GM04504 (cell line): ENCODE measurements at regions not wholly inside any gene's neighbourhood (a gene's known extent, or its start where the extent isn't known, plus 50 kb on each side); places are given as distances from the start of the nearest gene placed in this dataset.
"Not testable (repeated sequence)": the region's sequence is repeated elsewhere in the genome, so short reads cannot be mapped to it uniquely, and the experiment has no call there.

Experiments
- DNase-seq: peaks from one replicate; pipeline ENCODE4 v3.0.0-alpha.2; 2012; ENCODE audit warnings: low read depth

GRCh38 chr17:33901085-33901484 is 354.0 kb upstream of the CCL2 start:
- no peak for DNase-seq

DNA sequence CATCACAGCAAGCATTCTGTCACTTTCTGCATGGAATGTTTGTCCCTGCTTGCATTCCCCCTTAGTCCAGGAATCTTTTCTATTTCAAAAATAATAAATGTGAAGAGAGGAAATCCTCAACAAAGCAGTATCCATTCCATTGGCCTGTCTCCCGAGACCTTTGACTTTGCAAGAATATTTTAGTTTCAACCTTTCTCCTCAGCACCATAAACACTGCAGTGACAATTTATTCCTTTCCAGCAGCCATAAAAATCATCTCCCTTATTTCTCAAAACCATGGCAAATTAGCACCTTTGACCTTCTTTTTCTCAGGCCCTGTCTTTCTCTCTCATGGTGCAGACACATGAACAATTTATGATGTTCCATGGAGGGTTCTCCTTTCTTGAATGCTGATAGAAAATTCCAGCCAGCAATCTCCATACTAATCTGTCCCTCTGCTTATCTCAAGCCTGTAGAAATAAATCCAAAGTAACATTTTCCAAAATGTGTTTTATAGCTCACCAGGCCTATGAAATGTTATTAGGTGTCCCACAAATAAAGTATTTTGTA is 352.1 kb upstream of the CCL2 start:
- DNase-seq: no peak

DNA sequence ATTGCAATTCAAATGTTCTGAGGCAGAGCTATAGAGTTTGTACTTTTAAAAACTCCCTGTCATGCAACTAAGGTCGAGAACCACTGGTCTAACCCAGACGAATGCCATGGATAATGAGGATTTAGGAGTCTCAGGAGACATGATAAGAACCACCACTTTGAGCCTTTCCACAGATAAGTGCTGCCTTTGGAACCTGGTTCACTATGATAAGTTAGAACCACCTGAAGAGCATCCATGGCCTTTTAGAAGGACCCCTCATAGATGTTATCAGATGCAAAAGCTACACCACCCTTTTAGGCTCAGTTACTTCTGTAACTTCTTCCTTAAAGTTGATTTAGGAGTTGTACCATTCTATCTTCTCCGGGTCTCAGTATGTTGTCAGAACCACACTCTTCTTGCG is 350.6 kb upstream of the CCL2 start:
- DNase-seq: no peak

- no peak for DNase-seq
Measured at GRCh38 chr17:33905338-33905800, 349.7 kb upstream of the CCL2 start.

- DNase-seq: no peak
Measured at GRCh38 chr17:33908363-33909064, 346.6 kb upstream of the CCL2 start.

DNA sequence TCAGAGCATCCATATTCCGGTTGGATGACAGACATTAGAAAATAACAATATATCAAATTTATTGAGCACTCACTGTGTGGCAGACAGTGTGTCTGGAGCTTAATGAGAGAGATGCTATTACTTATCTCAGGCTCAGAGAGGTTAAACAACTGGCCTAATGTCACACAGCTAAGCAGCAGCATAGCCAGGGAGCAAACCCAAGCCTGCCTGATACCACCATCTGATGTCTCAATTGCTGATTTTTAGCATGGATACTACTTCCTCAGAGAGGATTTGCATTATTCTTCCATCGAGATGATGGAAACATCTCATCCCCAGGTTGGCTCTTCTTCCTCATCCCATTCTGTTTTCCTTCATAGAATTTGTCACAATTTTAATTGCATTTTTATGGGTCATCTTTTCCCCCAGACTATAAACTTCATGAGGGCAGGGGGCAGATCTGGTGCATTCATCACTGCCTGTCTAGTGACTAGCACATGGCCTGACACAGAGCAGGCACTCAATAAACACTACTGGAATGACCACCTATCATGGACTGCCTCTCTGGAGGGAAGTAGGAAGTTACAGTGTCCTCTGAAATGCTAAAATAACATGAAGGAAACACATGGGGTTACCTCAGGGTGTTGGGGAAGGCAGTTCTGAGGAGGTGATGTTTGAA is 344.8 kb upstream of the CCL2 start:
- DNase-seq: no peak

DNA sequence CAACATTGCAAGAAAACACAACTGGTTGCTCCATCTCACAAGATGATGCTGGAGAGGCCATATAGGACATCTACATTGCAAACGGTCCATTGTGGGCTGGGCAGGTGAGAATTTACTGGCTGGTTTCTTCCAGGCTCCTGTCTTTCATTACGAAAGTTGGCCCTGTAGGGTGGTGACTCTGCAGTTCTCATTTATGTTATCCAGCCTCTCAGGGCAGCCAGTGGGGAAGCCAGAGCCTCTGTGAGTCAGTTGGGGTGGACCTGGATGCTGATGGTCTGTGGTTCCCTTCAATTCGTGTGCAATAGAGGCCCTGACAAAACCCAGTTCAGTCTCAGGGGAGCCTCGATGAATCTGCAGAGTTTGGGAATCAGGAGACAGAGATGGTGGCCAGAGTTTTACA is 341.0 kb upstream of the CCL2 start:
- DNase-seq: no peak

DNA sequence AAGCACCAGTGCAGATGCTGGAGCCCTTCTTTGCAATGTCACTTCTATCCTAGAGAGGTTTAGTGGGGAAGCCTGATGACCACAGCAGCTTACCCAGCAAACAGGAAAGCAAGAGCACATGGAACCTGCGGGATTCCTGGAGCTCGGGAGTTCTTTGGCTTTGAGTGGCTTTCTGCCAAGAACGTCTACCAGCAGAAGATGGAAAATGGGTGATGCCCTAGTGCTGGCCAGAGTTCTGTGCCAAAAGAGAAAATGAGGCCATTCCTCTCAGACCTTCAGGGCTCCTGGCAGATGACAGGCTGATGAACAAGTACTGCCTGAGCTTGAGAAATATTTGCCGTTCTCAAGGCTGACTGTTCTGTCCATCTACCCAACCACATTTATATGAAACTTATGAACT is 332.1 kb upstream of the CCL2 start:
- no peak for DNase-seq

DNA sequence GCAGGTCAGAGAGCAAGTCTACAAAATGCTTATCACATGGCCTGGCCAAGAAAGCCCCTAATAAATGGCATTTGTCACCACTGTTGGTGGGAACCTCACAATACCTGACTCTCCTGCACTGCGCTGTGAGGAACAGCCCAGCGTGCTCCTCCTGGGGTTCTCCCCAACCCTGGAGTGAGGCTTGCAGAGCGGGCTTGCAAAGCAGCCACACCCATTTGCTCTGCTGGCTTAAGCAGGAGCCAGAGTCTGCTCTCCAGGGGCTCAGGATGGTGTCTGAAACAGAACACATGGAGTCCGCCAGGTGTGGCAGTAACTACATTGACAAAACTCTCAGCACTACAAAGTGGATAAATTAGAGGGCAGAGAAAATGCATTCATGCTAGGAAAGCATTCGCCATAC is 331.0 kb upstream of the CCL2 start:
- DNase-seq: no peak

DNA sequence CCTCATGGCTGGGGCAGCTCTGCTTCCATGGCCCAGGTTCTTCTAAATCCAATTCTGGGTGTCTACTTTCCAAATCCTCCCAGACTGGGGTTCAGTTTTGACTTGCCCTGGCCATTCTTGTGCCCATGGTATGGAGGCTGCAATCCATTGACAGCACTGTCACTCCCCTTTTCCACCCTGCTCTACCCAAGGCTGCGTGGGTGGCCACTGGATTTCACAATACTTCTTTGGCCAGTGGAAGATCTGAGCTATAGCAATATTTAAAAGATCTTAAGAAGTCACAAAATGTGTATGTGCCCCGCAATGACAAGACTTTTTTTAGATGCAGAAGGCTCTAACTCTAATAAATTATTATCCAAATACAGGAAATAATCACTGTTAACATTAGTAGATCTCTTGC is 329.4 kb upstream of the CCL2 start:
- no peak for DNase-seq

DNA sequence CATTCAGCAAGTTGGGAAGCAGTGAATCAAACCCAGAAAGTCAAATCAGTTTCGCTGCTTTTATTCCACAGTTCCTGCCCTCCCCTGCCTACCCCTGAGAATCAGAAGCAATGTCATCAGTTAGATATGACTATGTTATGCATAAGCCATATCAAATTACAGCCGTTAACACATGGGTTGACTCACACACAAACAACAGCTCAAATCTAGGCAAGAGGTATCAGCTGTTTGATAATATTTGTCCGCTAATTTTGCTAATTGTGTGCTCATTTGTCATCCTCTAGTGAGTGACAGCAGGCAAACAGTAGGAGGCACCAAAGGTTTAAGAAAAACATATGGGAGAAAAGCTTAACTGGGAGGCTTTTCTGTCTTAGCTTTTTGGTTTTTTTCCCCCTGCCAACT is 327.4 kb upstream of the CCL2 start:
- no peak for DNase-seq

GRCh38 chr17:33929181-33929724 is 325.8 kb upstream of the CCL2 start:
- DNase-seq: no peak

GRCh38 chr17:33931148-33931814 is 323.8 kb upstream of the CCL2 start:
- DNase-seq: not testable (repeated sequence)

DNA sequence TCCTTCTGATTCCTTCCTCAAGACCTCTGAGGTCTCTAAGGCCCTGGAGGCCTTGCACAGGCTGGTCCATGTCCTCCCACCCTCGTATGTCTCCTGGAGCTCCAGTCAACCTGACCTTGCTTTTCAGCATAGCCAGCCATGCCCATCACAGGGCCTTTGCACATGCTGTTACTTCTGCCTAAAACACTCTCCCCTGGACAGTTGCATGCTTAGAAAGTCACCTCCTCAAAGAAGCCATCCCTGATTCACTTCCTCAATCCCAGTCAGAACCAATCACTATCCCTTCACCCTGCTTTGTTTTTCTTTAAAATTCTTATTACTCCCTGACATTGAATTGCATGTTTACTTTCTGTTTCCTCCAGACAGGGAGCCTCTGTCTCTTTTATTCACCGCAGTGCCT is 322.1 kb upstream of the CCL2 start:
- no peak for DNase-seq

DNA sequence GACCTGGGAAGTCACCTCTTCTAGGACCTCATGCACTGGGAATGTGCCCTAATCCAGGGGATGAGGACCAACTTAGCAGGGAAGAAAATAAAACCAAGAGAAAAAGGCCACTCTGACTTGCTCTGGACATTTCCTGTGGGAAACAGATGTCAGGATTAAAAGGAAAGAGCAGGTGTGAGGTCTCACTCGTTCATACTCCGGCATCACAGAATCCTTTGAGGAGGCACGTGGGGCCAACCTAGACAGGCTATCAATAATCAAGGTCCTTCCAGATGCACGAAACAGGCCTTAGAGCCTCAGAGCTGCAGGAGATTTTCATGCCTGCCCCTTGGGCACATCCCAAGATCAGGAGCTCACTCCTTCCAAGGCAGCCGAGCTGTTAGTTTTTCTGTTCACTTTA is 321.5 kb upstream of the CCL2 start:
- no peak for DNase-seq

GRCh38 chr17:33934696-33935095 is 320.4 kb upstream of the CCL2 start:
- no peak for DNase-seq

- DNase-seq: no peak
Measured at GRCh38 chr17:33935822-33936221, 319.3 kb upstream of the CCL2 start.

DNA sequence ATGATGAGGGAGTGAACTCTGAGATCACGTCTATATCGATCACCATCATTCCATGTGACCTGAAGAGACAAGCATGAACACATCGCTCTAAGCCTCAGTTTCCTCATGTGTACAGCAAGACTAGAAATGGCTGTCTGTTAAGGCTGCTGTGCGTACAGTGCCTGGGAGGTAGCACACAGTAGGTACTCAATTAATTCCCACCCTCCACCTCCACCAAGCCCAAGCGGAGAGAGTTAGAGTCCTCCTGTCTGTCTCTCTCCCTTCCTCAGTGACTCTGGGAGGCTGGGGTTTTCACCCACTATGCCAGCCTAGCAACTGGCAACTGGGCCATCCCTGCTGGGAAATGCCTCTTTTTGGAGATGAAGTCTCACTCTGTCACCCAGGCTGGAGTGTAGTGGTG is 318.3 kb upstream of the CCL2 start:
- DNase-seq: no peak

GRCh38 chr17:33939959-33940358 is 315.1 kb upstream of the CCL2 start:
- DNase-seq: no peak

DNA sequence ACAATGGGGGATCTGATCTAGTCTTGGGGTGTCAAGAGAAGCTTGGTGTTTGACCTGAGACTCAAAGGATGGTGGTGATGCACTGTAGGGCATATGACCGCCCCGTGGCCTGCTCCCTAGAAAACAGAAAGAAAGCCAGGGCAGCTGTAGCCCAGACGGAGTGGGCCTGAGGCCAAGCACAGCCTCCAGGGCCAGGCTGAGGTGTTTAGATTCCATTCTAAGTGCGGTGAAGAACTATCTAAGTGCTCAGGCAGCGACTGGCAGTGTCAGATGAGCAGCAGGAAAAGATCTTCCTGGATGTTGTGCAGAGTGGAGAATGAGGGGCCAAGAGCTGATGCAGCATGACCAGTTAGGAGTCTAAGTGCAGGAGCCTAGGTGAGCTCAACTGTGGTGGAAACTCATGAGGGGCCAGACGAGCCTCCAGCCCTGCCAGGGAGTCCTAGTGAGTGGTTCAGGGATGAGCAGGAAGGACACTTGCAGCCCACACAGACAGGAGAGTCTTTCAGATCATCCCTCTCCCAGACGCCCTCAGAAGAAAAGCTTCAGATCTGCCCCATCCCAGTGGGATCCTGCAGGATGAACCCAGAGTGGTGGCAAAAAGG is 314.2 kb upstream of the CCL2 start:
- no peak for DNase-seq

- no peak for DNase-seq
Measured at GRCh38 chr17:33941744-33942143, 313.3 kb upstream of the CCL2 start.

DNA sequence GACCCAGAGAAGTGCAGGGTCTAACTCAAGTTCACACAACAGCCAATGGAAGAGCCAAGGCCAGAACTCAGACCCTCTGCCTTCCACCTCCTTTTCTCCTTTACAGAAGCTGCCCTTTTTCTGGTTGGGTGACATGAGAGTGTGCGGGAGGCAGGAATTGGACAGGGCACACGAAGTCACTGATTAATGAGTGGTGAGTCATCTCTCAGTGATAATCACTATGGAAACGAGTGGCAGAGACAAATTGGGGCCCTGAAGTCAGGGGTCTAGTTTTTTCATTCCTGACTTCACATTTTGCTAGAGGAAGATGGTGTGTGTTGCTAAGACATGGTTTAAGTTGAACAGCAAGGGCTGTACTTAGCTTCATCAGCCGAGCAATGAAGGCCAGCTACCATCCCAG is 312.7 kb upstream of the CCL2 start:
- no peak for DNase-seq
